A549 (cell line): ENCODE measurements at regions not wholly inside any gene's neighbourhood (a gene's known extent, or its start where the extent isn't known, plus 50 kb on each side); places are given as distances from the start of the nearest gene placed in this dataset.

ENCODE experiments used
- ATAC-seq, 2 experiments: fragments of 200-7000 bp in 1 of 2; fragments of >200 bp in 1 of 2; cut with Nextera tagmentation in 1 of 2; cut with Tn5 transposase in 1 of 2; 3 replicates each; pipeline versions ENCODE4 v1.8.0 to v1.9.1; 2018 to 2020; ENCODE audit warnings: mild to moderate bottlenecking in 1 of 2, moderate library complexity in 1 of 2
- CTCF ChIA-PET: fragments of 300-600 bp; sonication (Branson Sonifier 250); formaldehyde crosslinking; extraction: SDS; loops from one replicate; lab custom pipeline; 2021; ENCODE audit warnings: antibody characterized with exemption, inconsistent platforms; lab: Yijun Ruan, JAX
- POLR2A ChIA-PET: fragments of 350-600 bp; formaldehyde crosslinking; extraction: SDS; loops from one replicate; lab custom pipeline; 2021; ENCODE audit warnings: antibody characterized with exemption, inconsistent platforms; lab: Yijun Ruan, JAX
- DNase-seq, 2 experiments: peaks; one replicate each; pipeline versions ENCODE4 v3.0.0 to v3.0.0-alpha.2; 2011 to 2016; ENCODE audit warnings: low read depth in 1 of 2, low spot score in 1 of 2
- FAIRE-seq: peaks from 2 replicates; lab custom pipeline; 2011; peaks lifted over from hg19 to GRCh38; lab: Jason Lieb, UNC
- H3K27ac ChIP-seq, 2 experiments: fragments of >200 bp; sonication (Bioruptor Twin); formaldehyde crosslinking; 3 replicates each; pipeline ENCODE4 v1.5.1; 2016 to 2017
- H3K4me1 ChIP-seq: fragments of >200 bp; sonication (Bioruptor Twin); formaldehyde crosslinking; 3 replicates; pipeline ENCODE4 v1.6.1; 2016
- H3K4me2 ChIP-seq: fragments of >200 bp; sonication (Bioruptor Twin); formaldehyde crosslinking; 3 replicates; pipeline ENCODE4 v1.6.1; 2016
- H3K4me3 ChIP-seq: fragments of >200 bp; sonication (Bioruptor Twin); formaldehyde crosslinking; 3 replicates; pipeline ENCODE4 v1.5.1; 2016
- H3K9me3 ChIP-seq: fragments of >200 bp; sonication (Bioruptor Twin); formaldehyde crosslinking; 3 replicates; pipeline ENCODE4 v1.6.1; 2016
- BHLHE40 ChIP-seq: IDR thresholded peaks from 2 replicates; pipeline ENCODE4 v1.6.1; 2012; ENCODE audit warnings: low read depth, low read length, inconsistent platforms
- CBX8 ChIP-seq: fragments of 200-600 bp; sonication (generic); IDR thresholded peaks from 2 replicates; pipeline ENCODE4 v1.6.1; 2016
- CHD4 ChIP-seq: fragments of 200-600 bp; sonication (generic); IDR thresholded peaks from 2 replicates; pipeline ENCODE4 v1.6.1; 2016; ENCODE audit warnings: antibody characterized with exemption, mild to moderate bottlenecking, borderline replicate concordance
- CTCF ChIP-seq: fragments of >200 bp; sonication (Bioruptor Twin); formaldehyde crosslinking; IDR thresholded peaks from 3 replicates; pipeline ENCODE4 v1.5.1; 2016
- EHMT2 ChIP-seq: fragments of 200-600 bp; sonication (generic); IDR thresholded peaks from 2 replicates; pipeline ENCODE4 v1.6.1; 2016; ENCODE audit warnings: antibody characterized with exemption, low read depth, mild to moderate bottlenecking, moderate library complexity
- ESRRA ChIP-seq: fragments of 150-350 bp; IDR thresholded peaks from 2 replicates; pipeline ENCODE4 v1.6.1; 2014; ENCODE audit warnings: mild to moderate bottlenecking, low read length, borderline replicate concordance
- FOSB ChIP-seq: fragments of 250-450 bp; sonication (Bioruptor Pico); IDR thresholded peaks from 2 replicates; pipeline ENCODE4 v1.5.0; 2020; ENCODE audit warnings: mild to moderate bottlenecking, moderate library complexity
- FOSL2 ChIP-seq, 2 experiments: fragments of 450-650 bp in 1 of 2; fragments of >200 bp in 1 of 2; sonication (Bioruptor Twin) in 1 of 2; formaldehyde crosslinking; IDR thresholded peaks; 2 replicates each; pipeline versions ENCODE4 v1.5.0 to v1.6.1; 2016 to 2020; ENCODE audit warnings: mild to moderate bottlenecking in 1 of 2, moderate library complexity in 1 of 2
- FOXS1 ChIP-seq: fragments of 250-450 bp; sonication (Bioruptor Pico); IDR thresholded peaks from 2 replicates; pipeline ENCODE4 v1.5.0; 2020; ENCODE audit warnings: mild to moderate bottlenecking, moderate library complexity
- HOXA7 ChIP-seq: fragments of 250-450 bp; sonication (Bioruptor Pico); IDR thresholded peaks from 2 replicates; pipeline ENCODE4 v1.5.0; 2020; ENCODE audit warnings: mild to moderate bottlenecking, moderate library complexity
- JUNB ChIP-seq: fragments of >200 bp; sonication (Bioruptor Twin); formaldehyde crosslinking; IDR thresholded peaks from 2 replicates; pipeline ENCODE4 v1.6.1; 2016
- KDM5A ChIP-seq: fragments of 200-600 bp; sonication (generic); IDR thresholded peaks from 2 replicates; pipeline ENCODE4 v1.6.1; 2016; ENCODE audit warnings: antibody characterized with exemption, mild to moderate bottlenecking
- MAZ ChIP-seq: fragments of 150-350 bp; IDR thresholded peaks from 2 replicates; pipeline ENCODE4 v1.6.1; 2014; ENCODE audit warnings: antibody characterized with exemption, low read depth, low read length, borderline replicate concordance
- NPAS2 ChIP-seq: fragments of 250-450 bp; sonication (Bioruptor Pico); IDR thresholded peaks from 2 replicates; pipeline ENCODE4 v1.8.0; 2022; ENCODE audit warnings: mild to moderate bottlenecking, moderate library complexity, borderline replicate concordance
- PBX3 ChIP-seq: IDR thresholded peaks from 2 replicates; pipeline ENCODE4 v1.6.1; 2012
- POLR2A ChIP-seq: IDR thresholded peaks from 2 replicates; pipeline ENCODE4 v1.6.1; 2012; ENCODE audit warnings: mild to moderate bottlenecking, low read length
- RARB ChIP-seq: fragments of 250-450 bp; sonication (Bioruptor Pico); IDR thresholded peaks from 2 replicates; pipeline ENCODE4 v1.8.0; 2021; ENCODE audit warnings: mild to moderate bottlenecking, moderate library complexity
- REST ChIP-seq: fragments of 200-600 bp; sonication (generic); IDR thresholded peaks from 2 replicates; pipeline ENCODE4 v1.6.1; 2016; ENCODE audit warnings: antibody characterized with exemption, mild to moderate bottlenecking, moderate library complexity
- RFX5 ChIP-seq: fragments of 450-650 bp; IDR thresholded peaks from 2 replicates; pipeline ENCODE4 v1.7.1; 2014; ENCODE audit warnings: antibody characterized with exemption, mild to moderate bottlenecking, moderate library complexity
- RNF2 ChIP-seq: fragments of 200-600 bp; sonication (generic); IDR thresholded peaks from 2 replicates; pipeline ENCODE4 v1.6.1; 2016; ENCODE audit warnings: low read depth, mild to moderate bottlenecking, antibody characterized with exemption, moderate library complexity, borderline replicate concordance
- SMC3 ChIP-seq: fragments of >200 bp; sonication (Bioruptor Twin); formaldehyde crosslinking; IDR thresholded peaks from 3 replicates; pipeline ENCODE4 v1.6.1; 2018; ENCODE audit warnings: inconsistent platforms
- TFCP2L1 ChIP-seq: fragments of 250-450 bp; sonication (Bioruptor Pico); IDR thresholded peaks from 2 replicates; pipeline ENCODE4 v1.5.0; 2021; ENCODE audit warnings: mild to moderate bottlenecking
- WGBS: methylation state at CpG from one replicate; pipeline ENCODE4 v1.1.6; 2017; ENCODE audit errors: missing lambda C conversion rate; 5-methylcytosine and 5-hydroxymethylcytosine counted together
- TF ChIP-seq, protein P1 (sequence below): IDR thresholded peaks from 2 replicates; pipeline ENCODE4 v1.6.1; 2012
- TF ChIP-seq, protein P2 (sequence below): fragments of 150-350 bp; IDR thresholded peaks from 2 replicates; pipeline ENCODE4 v1.6.1; 2014; ENCODE audit warnings: low read depth, mild to moderate bottlenecking, low read length

DNA sequence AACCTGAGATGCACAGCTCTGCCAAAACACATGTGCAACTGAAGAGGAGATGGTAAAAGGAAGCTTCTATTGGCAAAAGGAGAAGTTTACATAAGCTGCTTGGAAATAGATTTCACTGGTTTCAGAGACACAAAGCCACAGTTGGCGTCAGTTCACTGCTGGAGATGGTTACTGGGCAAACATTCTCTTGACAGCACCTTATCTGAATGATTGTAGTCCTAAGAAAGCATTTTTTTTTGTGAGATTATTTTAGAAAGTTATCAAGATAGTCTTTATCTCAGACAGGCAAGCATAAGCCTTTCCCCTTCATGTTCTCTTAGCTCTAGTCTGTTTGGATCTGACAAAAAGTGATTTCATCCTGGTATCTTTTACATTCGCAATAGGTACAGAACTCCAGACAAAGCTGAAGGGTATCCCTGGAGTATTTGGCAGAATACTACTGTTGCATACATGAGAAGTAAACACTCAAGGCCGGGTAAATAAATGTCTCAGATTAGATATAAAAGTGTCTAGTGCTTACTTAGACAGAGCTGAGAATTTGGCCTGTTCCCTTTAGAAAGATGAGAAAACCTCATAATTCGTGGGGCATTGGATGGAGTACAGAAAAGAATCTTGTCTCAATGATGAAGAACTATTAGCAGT is 1668.0 kb upstream of the NUDT12 start:
- DNase-seq (no peak), ATAC-seq (no peak), FAIRE-seq (no peak)
- no peak for TF ChIP-seq ESRRA
- no peak for TF ChIP-seq HOXA7
- no peak for TF ChIP-seq BHLHE40
- TF ChIP-seq, protein P1, sequence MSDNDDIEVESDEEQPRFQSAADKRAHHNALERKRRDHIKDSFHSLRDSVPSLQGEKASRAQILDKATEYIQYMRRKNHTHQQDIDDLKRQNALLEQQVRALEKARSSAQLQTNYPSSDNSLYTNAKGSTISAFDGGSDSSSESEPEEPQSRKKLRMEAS: no peak
- no peak for TF ChIP-seq FOSL2 (IDR thresholded peaks at IDR 0.05)
- no peak for TF ChIP-seq FOSL2 (CRISPR knock-in tag; IDR thresholded peaks at IDR 0.05)
- no peak for TF ChIP-seq RNF2
- no peak for TF ChIP-seq RARB (CRISPR knock-in tag)
- TF ChIP-seq CHD4: no peak
- no peak for TF ChIP-seq EHMT2
- TF ChIP-seq KDM5A: no peak
- TF ChIP-seq SMC3: no peak
- no peak for TF ChIP-seq CTCF
- Histone ChIP-seq H3K4me1 (no peaks in the 10 kb centered on the region), H3K4me3 (no peak overlapping the region), H3K27ac (no peak overlapping the region), H3K9me3 (no peaks in the 10 kb centered on the region), H3K4me2 (no peak overlapping the region)
- CTCF ChIA-PET: no interaction called here
- POLR2A ChIA-PET: no interaction called here
- WGBS: 23% methylated on average over 4 of the region's 4 CpGs

- H3K4me2 ChIP-seq: no peak overlapping the region
- TF ChIP-seq CBX8 (no peak), SMC3 (no peak), MAZ (no peak), BHLHE40 (no peak), JUNB (no peak), RFX5 (no peak), POLR2A (no peak), TFCP2L1 (CRISPR knock-in tag) (no peak), FOXS1 (no peak), REST (no peak), FOSB (CRISPR knock-in tag) (no peak), NPAS2 (CRISPR knock-in tag) (no peak), RARB (CRISPR knock-in tag) (no peak), CTCF (no peak), PBX3 (no peak), RNF2 (no peak)
- TF ChIP-seq, protein P2, sequence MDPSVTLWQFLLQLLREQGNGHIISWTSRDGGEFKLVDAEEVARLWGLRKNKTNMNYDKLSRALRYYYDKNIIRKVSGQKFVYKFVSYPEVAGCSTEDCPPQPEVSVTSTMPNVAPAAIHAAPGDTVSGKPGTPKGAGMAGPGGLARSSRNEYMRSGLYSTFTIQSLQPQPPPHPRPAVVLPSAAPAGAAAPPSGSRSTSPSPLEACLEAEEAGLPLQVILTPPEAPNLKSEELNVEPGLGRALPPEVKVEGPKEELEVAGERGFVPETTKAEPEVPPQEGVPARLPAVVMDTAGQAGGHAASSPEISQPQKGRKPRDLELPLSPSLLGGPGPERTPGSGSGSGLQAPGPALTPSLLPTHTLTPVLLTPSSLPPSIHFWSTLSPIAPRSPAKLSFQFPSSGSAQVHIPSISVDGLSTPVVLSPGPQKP: no peak
- TF ChIP-seq, protein P1: no peak
- no peak overlapping the region for H3K4me3 ChIP-seq
- ATAC-seq (no peak), DNase-seq (no peak), FAIRE-seq (no peak)
- POLR2A ChIA-PET: no interaction called here
- WGBS: 0% methylated on average over 1 of the region's 1 CpG
- H3K4me1 ChIP-seq: no peaks in the 10 kb centered on the region
- H3K27ac ChIP-seq: no peak overlapping the region
- H3K9me3 ChIP-seq: no peaks in the 10 kb centered on the region; the same call in 2 of the 3 replicates
- CTCF ChIA-PET: no interaction called here
Measured at GRCh38 chr5:105218018-105218417, 1655.4 kb upstream of the NUDT12 start.
